H1 (cell line): ENCODE measurements at regions not wholly inside any gene's neighbourhood (a gene's known extent, or its start where the extent isn't known, plus 50 kb on each side); places are given as distances from the start of the nearest gene placed in this dataset.

Experiments used
- CTCF ChIA-PET: fragments of 300-600 bp; sonication (Branson Sonifier 250); formaldehyde crosslinking; loops from one replicate; lab custom pipeline; 2021; ENCODE audit not compliant: partially characterized antibody; lab: Charles Lee
- POLR2A ChIA-PET: fragments of 300-600 bp; sonication (Branson Sonifier 250); formaldehyde crosslinking; loops from one replicate; lab custom pipeline; 2021; ENCODE audit warnings: inconsistent platforms; ENCODE audit not compliant: partially characterized antibody; lab: Charles Lee
- DNase-seq, 2 experiments: peaks; one replicate each; pipeline versions ENCODE4 v3.0.0 to v3.0.0-alpha.2; 2010 to 2022; ENCODE audit warnings: low spot score in 2 of 2, low read depth in 1 of 2, mixed read lengths in 1 of 2
- FAIRE-seq: peaks from 2 replicates; lab custom pipeline; 2011; peaks lifted over from hg19 to GRCh38; lab: Jason Lieb, UNC
- H2AFZ ChIP-seq: 2 replicates; pipeline ENCODE4 v1.8.1; 2012; ENCODE audit warnings: low read length, inconsistent platforms
- H2AK5ac ChIP-seq: 2 replicates; pipeline ENCODE4 v1.6.1; 2013; ENCODE audit warnings: low read depth, low read length
- H2BK120ac ChIP-seq: replicated peaks from 2 replicates; pipeline ENCODE3; 2013; ENCODE audit warnings: low read depth, low read length, inconsistent platforms
- H2BK12ac ChIP-seq: 2 replicates; pipeline ENCODE4 v1.6.1; 2013; ENCODE audit warnings: low read depth, low read length
- H2BK15ac ChIP-seq: 2 replicates; pipeline ENCODE4 v1.6.1; 2013; ENCODE audit warnings: low read length
- H2BK20ac ChIP-seq: 2 replicates; pipeline ENCODE4 v1.6.1; 2013; ENCODE audit warnings: low read length
- H2BK5ac ChIP-seq: 2 replicates; pipeline ENCODE4 v1.6.1; 2013; ENCODE audit warnings: low read depth, low read length
- H3K14ac ChIP-seq: 2 replicates; pipeline ENCODE4 v1.6.1; 2013; ENCODE audit warnings: inconsistent platforms; ENCODE audit not compliant: insufficient read length
- H3K18ac ChIP-seq: 2 replicates; pipeline ENCODE4 v1.6.1; 2013; ENCODE audit warnings: low read length; ENCODE audit errors: extremely low read depth
- H3K23ac ChIP-seq: 2 replicates; pipeline ENCODE4 v1.6.1; 2013; ENCODE audit warnings: inconsistent platforms; ENCODE audit not compliant: insufficient read length
- H3K23me2 ChIP-seq: 2 replicates; pipeline ENCODE4 v1.6.1; 2013; ENCODE audit warnings: low read depth, low read length
- H3K27ac ChIP-seq: 2 replicates; pipeline ENCODE4 v1.6.1; 2011; ENCODE audit warnings: low read depth, low read length, inconsistent platforms
- H3K27me3 ChIP-seq, 4 experiments: replicated peaks in 1 of 4; 1 replicate in 1 of 4; 2 replicates in 3 of 4; pipeline versions ENCODE4 v1.6.1 to v1.8.1; 2011 to 2013; ENCODE audit warnings: low read length in 3 of 4, mild to moderate bottlenecking in 3 of 4, inconsistent platforms in 2 of 4, mixed read lengths in 2 of 4, moderate library complexity in 1 of 4; ENCODE audit not compliant: control insufficient read depth in 3 of 4, insufficient read depth in 3 of 4; ENCODE audit errors: extremely low read depth in 1 of 4
- H3K36me3 ChIP-seq, 4 experiments: 2 replicates each; pipeline versions ENCODE4 v1.6.1 to v1.8.1; 2011 to 2013; ENCODE audit warnings: mild to moderate bottlenecking in 4 of 4, low read length in 3 of 4, moderate library complexity in 2 of 4, control low read depth in 1 of 4, inconsistent platforms in 1 of 4; ENCODE audit not compliant: insufficient read depth in 4 of 4, control insufficient read depth in 2 of 4
- H3K4ac ChIP-seq: replicated peaks from 2 replicates; pipeline ENCODE3; 2013; ENCODE audit warnings: low read length, low read depth, mixed read lengths, inconsistent platforms; ENCODE audit not compliant: insufficient read length
- H3K4me1 ChIP-seq, 4 experiments: replicated peaks in 1 of 4; 1 replicate in 1 of 4; 2 replicates in 3 of 4; pipeline versions ENCODE4 v1.6.1 to v1.8.1; 2011 to 2013; ENCODE audit warnings: low read length in 3 of 4, inconsistent platforms in 2 of 4, mixed read lengths in 1 of 4; ENCODE audit not compliant: insufficient read depth in 4 of 4, control insufficient read depth in 3 of 4
- H3K4me2 ChIP-seq, 2 experiments: 2 replicates each; pipeline versions ENCODE4 v1.6.1 to v1.8.1; 2011 to 2013; ENCODE audit warnings: low read depth in 2 of 2, low read length in 2 of 2, control low read depth in 1 of 2, inconsistent platforms in 1 of 2, mild to moderate bottlenecking in 1 of 2; ENCODE audit not compliant: insufficient read depth in 1 of 2
- H3K4me3 ChIP-seq, 4 experiments: fragments of 200-600, 300-600 bp in 1 of 4; sonication (generic), shearing (Covaris generic), sonication (Bioruptor Twin) in 1 of 4; 2 replicates each; pipeline versions ENCODE4 v1.5.1 to v1.8.1; 2011 to 2016; ENCODE audit warnings: low read length in 4 of 4, low read depth in 3 of 4, control low read depth in 2 of 4, inconsistent platforms in 2 of 4, mild to moderate bottlenecking in 2 of 4, mixed read lengths in 1 of 4, moderate library complexity in 1 of 4; ENCODE audit not compliant: insufficient read depth in 2 of 4; ENCODE audit errors: extremely low read depth in 1 of 4
- H3K56ac ChIP-seq: replicated peaks from 2 replicates; pipeline ENCODE3; 2013; ENCODE audit warnings: low read depth, mild to moderate bottlenecking, mixed read lengths, low read length, inconsistent platforms; ENCODE audit not compliant: insufficient read length
- H3K79me1 ChIP-seq: 2 replicates; pipeline ENCODE4 v1.6.1; 2013; ENCODE audit warnings: low read depth, low read length, control low read depth
- H3K79me2 ChIP-seq, 2 experiments: 2 replicates each; pipeline versions ENCODE4 v1.6.1 to v1.8.1; 2012 to 2013; ENCODE audit warnings: low read length in 2 of 2, mild to moderate bottlenecking in 2 of 2, inconsistent platforms in 1 of 2; ENCODE audit not compliant: insufficient read depth in 2 of 2, control insufficient read depth in 1 of 2
- H3K9ac ChIP-seq, 4 experiments: replicated peaks in 1 of 4; 1 replicate in 1 of 4; 2 replicates in 3 of 4; pipeline versions ENCODE4 v1.6.1 to v1.8.1; 2011 to 2013; ENCODE audit warnings: low read depth in 3 of 4, low read length in 3 of 4, control low read depth in 2 of 4, mild to moderate bottlenecking in 2 of 4, moderate library complexity in 2 of 4, inconsistent platforms in 1 of 4; ENCODE audit errors: extremely low read depth in 1 of 4
- H3K9me3 ChIP-seq, 2 experiments: 2 replicates each; pipeline versions ENCODE4 v1.6.1 to v1.8.1; 2012 to 2013; ENCODE audit warnings: mild to moderate bottlenecking in 2 of 2, moderate library complexity in 2 of 2, control low read depth in 1 of 2, inconsistent platforms in 1 of 2, low read depth in 1 of 2, low read length in 1 of 2, mixed read lengths in 1 of 2; ENCODE audit not compliant: insufficient read depth in 2 of 2
- H4K20me1 ChIP-seq, 2 experiments: replicated peaks in 1 of 2; 2 replicates each; pipeline versions ENCODE3 to v1.8.1; 2011 to 2013; ENCODE audit warnings: inconsistent platforms in 2 of 2, low read length in 2 of 2, mild to moderate bottlenecking in 1 of 2; ENCODE audit not compliant: insufficient read depth in 2 of 2, control insufficient read depth in 1 of 2
- H4K5ac ChIP-seq: 2 replicates; pipeline ENCODE4 v1.6.1; 2013; ENCODE audit warnings: low read length, low read depth, mixed read lengths, inconsistent platforms; ENCODE audit not compliant: insufficient read length
- H4K8ac ChIP-seq: 2 replicates; pipeline ENCODE4 v1.8.0; 2013; ENCODE audit warnings: mild to moderate bottlenecking, moderate library complexity, low read length, inconsistent platforms; ENCODE audit not compliant: insufficient read depth; ENCODE audit errors: extremely low read depth
- H4K91ac ChIP-seq: replicated peaks from 2 replicates; pipeline ENCODE3; 2013; ENCODE audit warnings: low read length, mixed read lengths, inconsistent platforms; ENCODE audit not compliant: insufficient read length
- CHD2 ChIP-seq: IDR thresholded peaks from 2 replicates; pipeline ENCODE4 v1.6.1; 2012; ENCODE audit warnings: low read length, improper control_type of control experiment
- GTF2F1 ChIP-seq: IDR thresholded peaks from 2 replicates; pipeline ENCODE4 v1.6.1; 2012; ENCODE audit warnings: low read depth, low read length, improper control_type of control experiment, borderline replicate concordance
- HDAC6 ChIP-seq: IDR thresholded peaks from one replicate; pipeline ENCODE4 v1.7.1; 2012; ENCODE audit warnings: low read depth, mild to moderate bottlenecking, inconsistent platforms, low read length, moderate library complexity
- KDM5A ChIP-seq: fragments of 200-600 bp; IDR thresholded peaks from 2 replicates; pipeline ENCODE4 v1.7.1; 2012; ENCODE audit warnings: mild to moderate bottlenecking, low read length, inconsistent platforms, mixed read lengths
- MAFK ChIP-seq: IDR thresholded peaks from 2 replicates; pipeline ENCODE4 v1.6.1; 2012; ENCODE audit warnings: low read depth, mild to moderate bottlenecking, improper control_type of control experiment, low read length
- NANOG ChIP-seq: IDR thresholded peaks from 2 replicates; pipeline ENCODE4 v1.6.1; 2011; ENCODE audit warnings: low read length, low read depth, mild to moderate bottlenecking, inconsistent platforms; ENCODE audit not compliant: insufficient read depth, poor library complexity, severe bottlenecking
- POLR2A ChIP-seq, 2 experiments: IDR thresholded peaks; 1 replicate in 1 of 2; 2 replicates in 1 of 2; pipeline ENCODE4 v1.6.1; 2011; ENCODE audit warnings: low read depth in 2 of 2, low read length in 2 of 2, mild to moderate bottlenecking in 2 of 2; ENCODE audit errors: control extremely low read depth in 1 of 2
- POLR2AphosphoS5 ChIP-seq: IDR thresholded peaks from 2 replicates; pipeline ENCODE4 v1.6.1; 2011; ENCODE audit warnings: low read depth, low read length
- RAD21 ChIP-seq, 2 experiments: IDR thresholded peaks in 1 of 2; conservative IDR thresholded peaks in 1 of 2; 2 replicates each; pipeline ENCODE4 v1.6.1; 2011; ENCODE audit warnings: low read depth in 2 of 2, low read length in 2 of 2, improper control_type of control experiment in 1 of 2, inconsistent platforms in 1 of 2, mild to moderate bottlenecking in 1 of 2, moderate library complexity in 1 of 2
- SAP30 ChIP-seq: fragments of 300-600 bp; sonication (generic); IDR thresholded peaks from 2 replicates; pipeline ENCODE4 v1.7.1; 2012; ENCODE audit warnings: low read length, moderate library complexity, mild to moderate bottlenecking, inconsistent platforms; ENCODE audit not compliant: insufficient read depth, insufficient replicate concordance
- SP1 ChIP-seq: IDR thresholded peaks from 2 replicates; pipeline ENCODE4 v1.6.1; 2011; ENCODE audit warnings: low read depth, low read length
- SUZ12 ChIP-seq: fragments of 200-600 bp; sonication (generic); IDR thresholded peaks from 2 replicates; pipeline ENCODE4 v1.6.1; 2012; ENCODE audit warnings: mild to moderate bottlenecking, inconsistent platforms, low read length, moderate library complexity, mixed read lengths
- TAF7 ChIP-seq: optimal IDR thresholded peaks from 2 replicates; pipeline ENCODE3; 2011; ENCODE audit warnings: low read depth, mild to moderate bottlenecking, inconsistent platforms, low read length, moderate library complexity, borderline replicate concordance
- TCF12 ChIP-seq: IDR thresholded peaks from 2 replicates; pipeline ENCODE4 v1.6.1; 2011; ENCODE audit warnings: low read depth, mild to moderate bottlenecking, low read length
- WGBS, 2 experiments: shearing (Covaris generic) in 1 of 2; methylation state at CpG; one replicate each; pipeline versions ENCODE4 v1.1.6 to v1.1.7; 2013 to 2015; ENCODE audit warnings: low lambda C conversion rate in 2 of 2, mixed read lengths in 2 of 2, inconsistent platforms in 1 of 2, low coverage in 1 of 2, missing lambda C conversion rate in 1 of 2; ENCODE audit not compliant: insufficient replicate concordance in 2 of 2, insufficient coverage in 1 of 2, insufficient read length in 1 of 2; ENCODE audit errors: extremely low coverage in 1 of 2, missing lambda C conversion rate in 1 of 2; 5-methylcytosine and 5-hydroxymethylcytosine counted together

GRCh38 chr21:16309250-16309971, 579.6 kb downstream of the USP25 start:
- 92% methylated on average over 17 of the region's 17 CpGs; no CpG with 5 or more reads in 1 of the 2 experiments for WGBS, 2 experiments
- no peaks in the 10 kb centered on the region for H3K9me3 ChIP-seq
- H2BK12ac ChIP-seq = no peak overlapping the region
- no peak overlapping the region for H3K4ac ChIP-seq
- POLR2A ChIA-PET = no interaction called here
- H3K4me3 ChIP-seq = no peak overlapping the region
- no peaks in the 10 kb centered on the region for H3K27me3 ChIP-seq
- no peaks in the 10 kb centered on the region for H3K36me3 ChIP-seq
- H2BK20ac ChIP-seq = no peak overlapping the region
- CTCF ChIA-PET = interaction anchor here (1.0 kb wide), 1 partner anchor 12 kb away, joined by 4 read pairs; no protein-coding TSS in a partner anchor
- H4K5ac ChIP-seq = no peak overlapping the region
- H3K9ac ChIP-seq = no peak overlapping the region
- peak; percentile 36 for FAIRE-seq
- 0 out of 7 replicates have a peak, but pooled peaks cover 0 to 2% (median 0%) of the 10 kb centered on the region in 4 experiments for H3K4me1 ChIP-seq
- H2AK5ac ChIP-seq = no peak overlapping the region
- no peak overlapping the region for H3K23ac ChIP-seq
- H3K56ac ChIP-seq = no peak overlapping the region
- H4K20me1 ChIP-seq = no peaks in the 10 kb centered on the region
- H3K14ac ChIP-seq = no peak overlapping the region
- H2BK5ac ChIP-seq = no peak overlapping the region
- H2AFZ ChIP-seq = peak overlapping the region; percentile 67
- no peak overlapping the region for H3K27ac ChIP-seq
- no peak overlapping the region for H4K91ac ChIP-seq
- no peaks in the 10 kb centered on the region for H3K79me2 ChIP-seq
- H2BK120ac ChIP-seq = no peak overlapping the region
- no peak overlapping the region for H3K18ac ChIP-seq
- no peak overlapping the region for H3K4me2 ChIP-seq
- no peaks in the 10 kb centered on the region for H3K79me1 ChIP-seq
- no peak overlapping the region for H4K8ac ChIP-seq
- no peaks in the 10 kb centered on the region for H3K23me2 ChIP-seq
- no peak overlapping the region for H2BK15ac ChIP-seq
- no peak for DNase-seq
- TF ChIP-seq KDM5A (no peak), NANOG (no peak), CHD2 (no peak), POLR2A (IDR thresholded peaks at IDR 0.05; ENCODE audit: control extremely low read depth in 1 of 2, low read depth in 2 of 2, low read length in 2 of 2) (no peak), HDAC6 (no peak), POLR2AphosphoS5 (no peak), SAP30 (no peak), SP1 (no peak), GTF2F1 (no peak), TCF12 (no peak), TAF7 (no peak), MAFK (no peak), SUZ12 (no peak), RAD21 (IDR thresholded peaks at IDR 0.05 in 1 of 2, conservative IDR thresholded peaks at IDR 0.05 in 1 of 2; ENCODE audit: low read depth in 2 of 2, low read length in 2 of 2) (no peak)
